Endodermal cell (in vitro differentiated cells): ENCODE measurements at regions not wholly inside any gene's neighbourhood (a gene's known extent, or its start where the extent isn't known, plus 50 kb on each side); places are given as distances from the start of the nearest gene placed in this dataset.
A peak's percentile ranks its signal among the peaks of the same experiment; 100 is the strongest.

Source experiments
- DNase-seq: peaks from one replicate; pipeline ENCODE4 v3.0.0-alpha.2; 2017
- H3K27ac ChIP-seq: 2 replicates; pipeline ENCODE4 v1.5.1; 2013; ENCODE audit warnings: mild to moderate bottlenecking, low read depth, low read length, moderate library complexity
- H3K27me3 ChIP-seq: 2 replicates; pipeline ENCODE4 v1.6.1; 2013; ENCODE audit warnings: mild to moderate bottlenecking, low read length, moderate library complexity; ENCODE audit not compliant: insufficient read depth, control insufficient read depth, poor library complexity, severe bottlenecking
- H3K36me3 ChIP-seq: 2 replicates; pipeline ENCODE4 v1.7.0; 2013; ENCODE audit warnings: mild to moderate bottlenecking, low read length, moderate library complexity; ENCODE audit not compliant: control insufficient read depth, insufficient read depth
- H3K4me1 ChIP-seq: one replicate; pipeline ENCODE4 v1.7.0; 2013; ENCODE audit warnings: low read length; ENCODE audit not compliant: control insufficient read depth, insufficient read depth
- H3K4me3 ChIP-seq: 2 replicates; pipeline ENCODE4 v1.5.1; 2013; ENCODE audit warnings: mild to moderate bottlenecking, low read length, moderate library complexity
- H3K9ac ChIP-seq: 2 replicates; pipeline ENCODE4 v1.6.1; 2013; ENCODE audit warnings: mild to moderate bottlenecking, low read length, moderate library complexity; ENCODE audit not compliant: poor library complexity, severe bottlenecking; ENCODE audit errors: extremely low read depth
- H3K9me3 ChIP-seq: 2 replicates; pipeline ENCODE4 v1.6.1; 2013; ENCODE audit warnings: mild to moderate bottlenecking, low read length, moderate library complexity; ENCODE audit not compliant: control insufficient read depth
- H3K27ac Mint-ChIP-seq: 2 replicates; pipeline ENCODE4 v1.8.0; 2020; ENCODE audit warnings: mixed read lengths
- H3K27me3 Mint-ChIP-seq: 2 replicates; pipeline ENCODE4 v1.8.0; 2021; ENCODE audit warnings: mild to moderate bottlenecking, mixed read lengths; ENCODE audit not compliant: insufficient read depth
- H3K36me3 Mint-ChIP-seq: 2 replicates; pipeline ENCODE4 v1.8.0; 2020; ENCODE audit warnings: low read depth, mixed read lengths
- H3K4me1 Mint-ChIP-seq: 2 replicates; pipeline ENCODE4 v1.8.0; 2020; ENCODE audit warnings: mixed read lengths
- H3K4me3 Mint-ChIP-seq: 2 replicates; pipeline ENCODE4 v1.8.0; 2020; ENCODE audit warnings: mild to moderate bottlenecking, moderate library complexity, mixed read lengths
- H3K9me3 Mint-ChIP-seq: 2 replicates; pipeline ENCODE4 v1.8.0; 2020; ENCODE audit warnings: mild to moderate bottlenecking, mixed read lengths
- WGBS, 2 experiments: methylation state at CpG; one replicate each; pipeline versions ENCODE4 v1.1.5 to v1.1.7; 2013; ENCODE audit warnings: missing lambda C conversion rate in 2 of 2, mixed read lengths in 1 of 2; ENCODE audit not compliant: insufficient coverage in 1 of 2, insufficient read length in 1 of 2; 5-methylcytosine and 5-hydroxymethylcytosine counted together
- TF ChIP-seq, protein P1 (sequence below): fragments of 200-600 bp; sonication (generic); conservative IDR thresholded peaks from 2 replicates; pipeline ENCODE4 v1.5.0; 2021; ENCODE audit warnings: antibody characterized with exemption, mild to moderate bottlenecking

DNA sequence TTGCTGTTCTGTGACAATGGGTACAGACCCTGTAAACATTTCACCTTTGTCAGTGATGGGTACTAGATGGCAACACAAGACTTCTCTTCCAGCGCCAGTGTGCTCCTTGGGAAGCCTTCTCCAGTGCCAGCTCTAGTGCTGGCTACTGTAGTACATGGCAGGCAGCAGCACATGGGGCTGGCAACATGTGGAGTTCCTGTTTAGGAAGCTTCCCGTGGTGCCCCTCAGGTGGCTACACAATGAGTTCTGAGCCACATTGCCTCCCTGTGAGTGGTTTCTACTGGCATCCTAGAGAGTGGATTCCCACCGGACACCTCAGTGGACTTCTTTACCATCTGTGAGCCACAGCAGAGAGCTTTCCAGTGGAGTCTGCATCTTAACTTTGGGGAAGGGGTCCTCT lies 302.1 kb downstream of the CYRIA start:
- Mint-ChIP-seq H3K9me3 (peaks cover 2% of the 10 kb centered on the region), H3K4me1 (no peaks in the 10 kb centered on the region), H3K36me3 (no peaks in the 10 kb centered on the region), H3K4me3 (no peak overlapping the region), H3K27ac (no peak overlapping the region), H3K27me3 (no peaks in the 10 kb centered on the region)
- whole genome bisulfite sequencing, 2 experiments, result 90 to 100% methylated on average over 3 of the region's 3 CpGs
- H3K9ac ChIP-seq, result no peak overlapping the region
- no peaks in the 10 kb centered on the region for H3K36me3 ChIP-seq
- DNase-seq, result no peak
- no peaks in the 10 kb centered on the region for H3K27me3 ChIP-seq
- H3K9me3 ChIP-seq, result no peaks in the 10 kb centered on the region
- H3K4me3 ChIP-seq, result no peak overlapping the region
- H3K4me1 ChIP-seq, result no peaks in the 10 kb centered on the region
- TF ChIP-seq, protein P1, sequence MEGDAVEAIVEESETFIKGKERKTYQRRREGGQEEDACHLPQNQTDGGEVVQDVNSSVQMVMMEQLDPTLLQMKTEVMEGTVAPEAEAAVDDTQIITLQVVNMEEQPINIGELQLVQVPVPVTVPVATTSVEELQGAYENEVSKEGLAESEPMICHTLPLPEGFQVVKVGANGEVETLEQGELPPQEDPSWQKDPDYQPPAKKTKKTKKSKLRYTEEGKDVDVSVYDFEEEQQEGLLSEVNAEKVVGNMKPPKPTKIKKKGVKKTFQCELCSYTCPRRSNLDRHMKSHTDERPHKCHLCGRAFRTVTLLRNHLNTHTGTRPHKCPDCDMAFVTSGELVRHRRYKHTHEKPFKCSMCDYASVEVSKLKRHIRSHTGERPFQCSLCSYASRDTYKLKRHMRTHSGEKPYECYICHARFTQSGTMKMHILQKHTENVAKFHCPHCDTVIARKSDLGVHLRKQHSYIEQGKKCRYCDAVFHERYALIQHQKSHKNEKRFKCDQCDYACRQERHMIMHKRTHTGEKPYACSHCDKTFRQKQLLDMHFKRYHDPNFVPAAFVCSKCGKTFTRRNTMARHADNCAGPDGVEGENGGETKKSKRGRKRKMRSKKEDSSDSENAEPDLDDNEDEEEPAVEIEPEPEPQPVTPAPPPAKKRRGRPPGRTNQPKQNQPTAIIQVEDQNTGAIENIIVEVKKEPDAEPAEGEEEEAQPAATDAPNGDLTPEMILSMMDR, result no peak
- H3K27ac ChIP-seq, result no peak overlapping the region

DNA sequence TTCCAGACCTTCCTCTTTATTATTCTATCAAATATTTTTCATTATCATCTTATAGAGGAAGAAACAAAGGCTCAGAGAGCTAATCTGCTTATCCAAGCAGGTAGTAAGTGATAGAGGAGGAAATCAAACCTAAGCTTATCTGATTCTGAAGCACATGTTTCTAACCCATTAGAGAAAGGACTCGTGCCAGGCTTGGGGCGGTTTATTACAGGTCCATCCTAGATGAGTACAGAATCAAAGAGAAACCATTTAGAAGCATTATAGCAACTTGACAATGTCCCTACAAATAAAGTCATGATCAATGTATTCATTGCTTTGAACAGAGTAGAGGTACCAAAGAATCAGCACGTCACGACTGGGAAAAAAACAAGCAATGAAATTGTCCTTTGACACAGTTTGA lies 303.0 kb downstream of the CYRIA start:
- H3K27ac ChIP-seq, result no peak overlapping the region
- Mint-ChIP-seq H3K27ac (no peak overlapping the region), H3K4me1 (no peaks in the 10 kb centered on the region), H3K27me3 (no peaks in the 10 kb centered on the region), H3K4me3 (no peak overlapping the region), H3K9me3 (peaks cover 2% of the 10 kb centered on the region), H3K36me3 (no peaks in the 10 kb centered on the region)
- DNase-seq, result no peak
- no peaks in the 10 kb centered on the region for H3K9me3 ChIP-seq
- WGBS, 2 experiments, result 92 to 100% methylated on average over 4 of the region's 4 CpGs
- no peaks in the 10 kb centered on the region for H3K36me3 ChIP-seq
- no peaks in the 10 kb centered on the region for H3K4me1 ChIP-seq
- no peak overlapping the region for H3K9ac ChIP-seq
- TF ChIP-seq, protein P1, result no peak
- H3K27me3 ChIP-seq, result no peaks in the 10 kb centered on the region
- H3K4me3 ChIP-seq, result no peak overlapping the region

DNA sequence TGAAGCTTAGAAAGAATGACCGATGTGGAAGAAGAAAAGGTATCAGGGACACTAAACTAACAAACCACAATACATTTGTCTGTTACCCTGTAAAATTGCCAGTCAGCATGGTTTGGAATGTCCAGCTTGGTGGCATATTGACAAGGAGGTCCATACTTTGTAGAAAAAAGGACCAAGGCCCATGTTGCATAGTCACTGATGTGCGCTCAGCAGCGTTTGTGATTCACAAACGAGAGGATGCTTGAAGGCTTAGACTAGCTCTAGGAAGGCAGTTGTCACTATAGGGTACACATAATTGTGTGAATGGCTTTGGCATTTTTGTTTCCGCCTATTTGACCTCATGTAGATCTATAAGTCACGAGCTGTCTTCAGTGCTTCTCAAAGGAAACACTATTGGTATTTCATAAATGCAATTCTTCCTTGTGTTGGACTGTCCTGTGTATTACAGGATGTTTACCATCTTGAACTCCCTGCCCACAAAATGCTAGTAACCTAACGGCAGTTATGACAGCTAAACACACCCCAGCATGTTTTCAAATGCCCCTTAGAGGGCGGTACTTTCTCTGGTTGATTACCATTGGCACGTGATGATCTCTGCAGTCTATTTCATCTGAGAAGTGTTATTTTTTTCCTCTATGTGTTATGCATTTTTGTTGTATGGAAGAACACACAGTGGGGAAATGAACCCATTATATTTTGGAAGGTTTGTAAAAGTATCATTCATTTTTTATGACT lies 304.2 kb downstream of the CYRIA start:
- Histone ChIP-seq H3K9ac (no peak overlapping the region), H3K9me3 (peaks cover 6% of the 10 kb centered on the region), H3K27ac (no peak overlapping the region), H3K4me1 (no peaks in the 10 kb centered on the region), H3K4me3 (no peak overlapping the region), H3K27me3 (no peaks in the 10 kb centered on the region), H3K36me3 (no peaks in the 10 kb centered on the region)
- DNase-seq, result no peak
- no peak overlapping the region for H3K4me3 Mint-ChIP-seq
- WGBS, 2 experiments, result 91% methylated on average over 6 to 9 of the region's 9 CpGs
- peaks cover 9% of the 10 kb centered on the region for H3K9me3 Mint-ChIP-seq
- TF ChIP-seq, protein P1, result peak; percentile 22
- H3K27ac Mint-ChIP-seq, result no peak overlapping the region
- no peaks in the 10 kb centered on the region for H3K36me3 Mint-ChIP-seq
- H3K4me1 Mint-ChIP-seq, result no peaks in the 10 kb centered on the region
- H3K27me3 Mint-ChIP-seq, result no peaks in the 10 kb centered on the region
